Suprapubic skin (tissue), 4 donors: ENCODE measurements at regions not wholly inside any gene's neighbourhood (a gene's known extent, or its start where the extent isn't known, plus 50 kb on each side); places are given as distances from the start of the nearest gene placed in this dataset.
"Not testable (repeated sequence)": the region's sequence is repeated elsewhere in the genome, so short reads cannot be mapped to it uniquely, and the experiment has no call there.

Experiments used
- DNase-seq, 2 donors: peaks; one replicate each; pipeline ENCODE4 v3.0.0-alpha.2; 2019; ENCODE audit warnings: low spot score in 2 of 2
- H3K27ac ChIP-seq: fragments of 200-600 bp; sonication (generic); one replicate; pipeline ENCODE4 v1.5.1; 2019
- H3K27me3 ChIP-seq: fragments of 200-600 bp; sonication (generic); one replicate; pipeline ENCODE4 v1.5.1; 2019
- H3K36me3 ChIP-seq: fragments of 200-600 bp; sonication (generic); one replicate; pipeline ENCODE4 v1.5.1; 2019
- H3K4me1 ChIP-seq: fragments of 200-600 bp; sonication (generic); one replicate; pipeline ENCODE4 v1.5.1; 2019
- H3K4me3 ChIP-seq: fragments of 200-600 bp; sonication (generic); one replicate; pipeline ENCODE4 v1.5.1; 2019; ENCODE audit warnings: mild to moderate bottlenecking
- H3K9me3 ChIP-seq: fragments of 200-600 bp; sonication (generic); one replicate; pipeline ENCODE4 v1.5.1; 2019
- EP300 ChIP-seq: sonication (generic); formaldehyde crosslinking; IDR thresholded peaks from one replicate; pipeline ENCODE4 v1.6.1; 2017; ENCODE audit warnings: antibody characterized with exemption
- POLR2A ChIP-seq, 2 donors: fragments of 450-650 bp; IDR thresholded peaks; one replicate each; pipeline ENCODE4 v1.6.1; 2017; ENCODE audit warnings: antibody characterized with exemption in 2 of 2, mild to moderate bottlenecking in 2 of 2, moderate library complexity in 2 of 2
- POLR2AphosphoS5 ChIP-seq, 3 donors: sonication (generic); formaldehyde crosslinking; IDR thresholded peaks; one replicate each; pipeline ENCODE4 v1.6.1; 2017; ENCODE audit warnings: antibody characterized with exemption in 3 of 3
- WGBS: methylation state at CpG from one replicate; pipeline ENCODE4 v1.1.5; 2018; 5-methylcytosine and 5-hydroxymethylcytosine counted together
- TF ChIP-seq, protein P1 (sequence below), 2 donors: fragments of 200-600 bp in 1 of 2; fragments of 450-650 bp in 1 of 2; sonication (generic) in 1 of 2; IDR thresholded peaks; one replicate each; pipeline ENCODE4 v1.5.1; 2016 to 2019; ENCODE audit warnings: antibody characterized with exemption in 2 of 2, mild to moderate bottlenecking in 1 of 2, moderate library complexity in 1 of 2

DNA sequence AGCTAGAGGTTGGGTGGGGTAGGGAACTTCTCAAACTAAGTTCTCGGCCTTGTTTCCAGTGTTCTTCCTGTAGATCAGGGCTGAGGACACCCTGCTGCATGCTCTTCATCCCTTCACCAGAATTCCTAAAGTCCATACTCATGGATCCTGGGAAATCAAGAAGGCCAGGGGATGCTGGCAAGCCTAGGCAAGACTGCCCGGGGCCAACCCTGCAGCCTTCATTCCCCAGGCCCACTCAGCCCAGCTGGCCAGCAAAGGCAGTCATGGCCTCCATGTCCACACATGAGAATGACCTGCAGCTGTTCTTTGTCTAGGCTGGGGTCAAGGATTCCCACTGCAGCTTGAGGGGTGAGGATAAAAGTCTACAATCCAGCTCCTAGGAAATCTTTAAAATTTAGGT, 109.3 kb upstream of the ETV6 start:
- DNase-seq, result no peak
- TF ChIP-seq EP300 (no peak), POLR2A (IDR thresholded peaks at IDR 0.05) (no peak)
- no peak overlapping the region for H3K4me3 ChIP-seq
- no peaks in the 10 kb centered on the region for H3K9me3 ChIP-seq
- H3K4me1 ChIP-seq, result no peaks in the 10 kb centered on the region
- 95% methylated on average over 2 of the region's 2 CpGs for WGBS
- no peak overlapping the region for H3K27ac ChIP-seq
- no peaks in the 10 kb centered on the region for H3K27me3 ChIP-seq
- H3K36me3 ChIP-seq, result no peaks in the 10 kb centered on the region

DNA sequence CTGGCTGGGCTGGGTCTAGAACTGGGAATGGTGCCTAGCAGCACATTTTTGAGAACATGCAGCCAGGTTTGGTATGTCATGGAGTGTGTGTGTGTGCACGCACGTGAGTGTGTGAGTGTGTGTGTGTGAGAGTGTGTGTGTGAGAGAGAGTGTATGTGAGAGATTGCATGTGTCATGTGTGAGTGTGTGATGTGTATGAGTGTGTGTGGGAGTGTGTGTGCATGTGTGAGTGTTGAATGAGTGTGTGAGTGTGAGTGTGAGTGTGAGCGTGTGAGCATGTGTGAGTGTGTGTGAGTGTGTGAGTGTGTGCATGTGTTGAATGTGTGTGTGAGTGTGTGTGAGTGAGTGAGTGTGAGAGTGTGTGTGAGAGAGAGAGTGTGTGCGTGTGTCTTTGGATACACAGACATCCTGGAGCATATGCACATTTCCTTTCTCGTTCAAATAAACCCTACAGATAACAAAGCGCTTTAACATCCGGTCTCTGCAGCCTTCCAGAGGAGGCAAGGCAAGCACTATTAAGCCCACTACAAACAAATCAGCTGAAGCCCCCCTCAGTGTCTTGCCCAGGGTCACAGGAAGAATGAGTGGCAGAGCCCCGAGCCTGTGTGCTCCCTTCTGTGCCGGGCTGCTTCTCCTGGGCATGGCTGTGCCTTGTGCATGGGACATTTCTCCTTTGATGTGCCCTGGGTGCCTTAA, 108.7 kb upstream of the ETV6 start:
- no peaks in the 10 kb centered on the region for H3K9me3 ChIP-seq
- DNase-seq, result no peak
- WGBS, result 75% methylated on average over 9 of the region's 9 CpGs
- H3K4me1 ChIP-seq, result no peaks in the 10 kb centered on the region
- no peak overlapping the region for H3K27ac ChIP-seq
- TF ChIP-seq EP300 (no peak), POLR2AphosphoS5 (IDR thresholded peaks at IDR 0.05) (no peak), POLR2A (IDR thresholded peaks at IDR 0.05) (no peak)
- H3K4me3 ChIP-seq, result no peak overlapping the region
- H3K36me3 ChIP-seq, result no peaks in the 10 kb centered on the region
- H3K27me3 ChIP-seq, result no peaks in the 10 kb centered on the region

DNA sequence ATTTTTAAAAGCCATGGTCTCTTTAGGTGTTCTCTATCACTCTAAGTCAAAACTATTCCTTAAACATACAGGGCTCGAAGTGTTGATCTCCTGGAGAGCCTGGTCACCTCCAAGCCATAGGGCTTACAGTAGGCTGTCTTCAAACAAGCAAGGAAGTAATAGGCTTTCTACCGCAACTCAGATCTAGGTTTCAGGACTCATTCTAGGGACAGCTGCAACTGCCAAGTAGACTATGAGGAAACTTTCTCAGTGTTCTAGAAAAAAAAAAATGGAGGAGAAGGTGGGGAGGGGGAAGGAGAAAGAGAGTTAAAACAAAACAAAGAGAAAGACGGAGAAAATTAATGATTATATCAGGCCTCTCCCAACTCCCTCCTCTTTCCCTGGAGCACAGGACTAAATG, 106.9 kb upstream of the ETV6 start:
- no peaks in the 10 kb centered on the region for H3K4me1 ChIP-seq
- H3K4me3 ChIP-seq, result no peak overlapping the region
- no peak for DNase-seq
- H3K27me3 ChIP-seq, result no peaks in the 10 kb centered on the region
- 90% methylated on average over 3 of the region's 3 CpGs for WGBS
- no peak overlapping the region for H3K27ac ChIP-seq
- no peaks in the 10 kb centered on the region for H3K36me3 ChIP-seq
- no peak for TF ChIP-seq POLR2A (IDR thresholded peaks at IDR 0.05)
- TF ChIP-seq EP300, result no peak
- TF ChIP-seq POLR2AphosphoS5 (IDR thresholded peaks at IDR 0.05), result no peak
- TF ChIP-seq, protein P1, sequence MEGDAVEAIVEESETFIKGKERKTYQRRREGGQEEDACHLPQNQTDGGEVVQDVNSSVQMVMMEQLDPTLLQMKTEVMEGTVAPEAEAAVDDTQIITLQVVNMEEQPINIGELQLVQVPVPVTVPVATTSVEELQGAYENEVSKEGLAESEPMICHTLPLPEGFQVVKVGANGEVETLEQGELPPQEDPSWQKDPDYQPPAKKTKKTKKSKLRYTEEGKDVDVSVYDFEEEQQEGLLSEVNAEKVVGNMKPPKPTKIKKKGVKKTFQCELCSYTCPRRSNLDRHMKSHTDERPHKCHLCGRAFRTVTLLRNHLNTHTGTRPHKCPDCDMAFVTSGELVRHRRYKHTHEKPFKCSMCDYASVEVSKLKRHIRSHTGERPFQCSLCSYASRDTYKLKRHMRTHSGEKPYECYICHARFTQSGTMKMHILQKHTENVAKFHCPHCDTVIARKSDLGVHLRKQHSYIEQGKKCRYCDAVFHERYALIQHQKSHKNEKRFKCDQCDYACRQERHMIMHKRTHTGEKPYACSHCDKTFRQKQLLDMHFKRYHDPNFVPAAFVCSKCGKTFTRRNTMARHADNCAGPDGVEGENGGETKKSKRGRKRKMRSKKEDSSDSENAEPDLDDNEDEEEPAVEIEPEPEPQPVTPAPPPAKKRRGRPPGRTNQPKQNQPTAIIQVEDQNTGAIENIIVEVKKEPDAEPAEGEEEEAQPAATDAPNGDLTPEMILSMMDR (IDR thresholded peaks at IDR 0.05), result no peak
- H3K9me3 ChIP-seq, result no peaks in the 10 kb centered on the region

DNA sequence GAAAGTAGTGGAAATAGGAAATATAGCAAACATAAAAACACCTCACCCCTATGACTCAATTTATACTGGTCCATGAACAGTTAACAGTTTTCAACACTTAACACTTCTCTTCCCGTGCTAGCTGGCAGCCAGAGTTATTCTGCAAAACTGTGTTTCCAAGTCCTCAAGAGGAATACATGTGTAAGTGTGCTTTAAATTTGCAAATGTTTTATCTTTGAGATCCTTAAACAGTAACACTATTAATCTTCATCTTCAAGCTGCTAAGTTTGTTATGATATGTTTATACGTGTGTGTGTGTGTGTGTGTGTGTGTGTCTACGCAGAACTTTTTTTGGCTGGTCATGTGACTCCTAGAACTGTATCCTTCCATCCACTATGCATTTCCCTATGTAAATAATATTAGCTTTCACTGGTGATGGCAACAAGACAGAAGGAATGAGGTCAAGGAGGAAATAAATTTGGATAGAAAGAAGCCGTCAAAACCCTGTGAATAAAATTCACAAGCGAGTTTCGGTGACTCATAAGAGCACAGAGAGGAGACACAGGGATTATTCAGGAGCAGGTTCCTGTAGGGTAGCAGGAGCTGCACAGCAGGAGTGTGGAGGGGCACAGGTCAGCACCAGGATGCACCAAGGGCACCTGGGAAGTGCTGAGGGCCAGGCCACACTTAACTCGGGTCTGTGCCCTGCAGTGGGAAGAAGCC, 105.9 kb upstream of the ETV6 start:
- Histone ChIP-seq H3K27ac (no peak overlapping the region), H3K36me3 (no peaks in the 10 kb centered on the region), H3K4me3 (no peak overlapping the region), H3K27me3 (no peaks in the 10 kb centered on the region), H3K9me3 (no peaks in the 10 kb centered on the region), H3K4me1 (no peaks in the 10 kb centered on the region)
- WGBS, result 57% methylated on average over 7 of the region's 7 CpGs
- TF ChIP-seq, protein P1 (IDR thresholded peaks at IDR 0.05), result no peak
- TF ChIP-seq EP300 (no peak), POLR2A (IDR thresholded peaks at IDR 0.05) (no peak), POLR2AphosphoS5 (IDR thresholded peaks at IDR 0.05) (no peak)
- DNase-seq, result no peak

DNA sequence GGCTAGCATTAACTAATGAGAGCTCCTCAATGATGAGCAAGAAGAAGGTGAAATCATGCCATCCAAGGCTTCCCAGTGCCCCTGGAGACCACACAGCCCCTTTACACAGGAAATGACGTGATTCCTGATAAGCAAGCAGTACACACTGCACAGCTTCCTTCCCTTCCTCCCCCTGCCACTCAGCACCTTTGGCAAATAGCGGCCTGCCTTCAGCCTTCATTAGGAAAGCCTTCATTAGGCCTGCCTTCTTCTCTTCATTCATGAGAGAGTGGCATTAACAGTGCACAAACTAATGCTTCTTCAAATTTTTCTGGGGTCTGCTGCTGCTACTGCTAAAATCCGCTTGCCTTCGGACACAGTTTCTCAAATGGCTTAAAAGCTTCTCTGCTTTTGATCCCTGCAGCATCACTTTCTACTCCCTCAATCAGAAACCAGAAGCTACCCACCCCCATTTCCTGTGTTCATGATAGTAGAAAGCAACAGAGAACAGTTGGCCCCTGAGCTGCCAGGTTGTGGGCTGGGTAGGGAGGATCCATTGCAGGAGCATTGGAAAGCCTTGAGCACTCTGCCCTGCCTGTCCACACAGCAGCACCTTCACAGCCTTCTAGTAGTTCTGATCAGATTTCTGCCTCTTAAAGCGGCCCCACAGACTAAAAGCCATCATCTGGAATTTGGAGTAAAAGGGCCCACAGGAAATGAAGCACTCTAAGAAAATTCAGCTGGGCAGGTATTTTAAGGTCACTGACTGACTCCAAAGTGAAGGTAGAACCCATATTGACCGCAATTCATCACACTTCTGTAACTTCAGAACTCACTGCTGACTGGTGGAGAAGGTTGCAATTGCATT, 103.8 kb upstream of the ETV6 start:
- TF ChIP-seq POLR2AphosphoS5 (IDR thresholded peaks at IDR 0.05) (no peak), POLR2A (IDR thresholded peaks at IDR 0.05) (no peak), EP300 (no peak)
- TF ChIP-seq, protein P1 (IDR thresholded peaks at IDR 0.05), result no peak
- no peaks in the 10 kb centered on the region for H3K27me3 ChIP-seq
- WGBS, result 56% methylated on average over 6 of the region's 6 CpGs
- H3K4me3 ChIP-seq, result no peak overlapping the region
- H3K9me3 ChIP-seq, result no peaks in the 10 kb centered on the region
- H3K36me3 ChIP-seq, result no peaks in the 10 kb centered on the region
- no peak for DNase-seq
- H3K27ac ChIP-seq, result no peak overlapping the region
- no peaks in the 10 kb centered on the region for H3K4me1 ChIP-seq

DNA sequence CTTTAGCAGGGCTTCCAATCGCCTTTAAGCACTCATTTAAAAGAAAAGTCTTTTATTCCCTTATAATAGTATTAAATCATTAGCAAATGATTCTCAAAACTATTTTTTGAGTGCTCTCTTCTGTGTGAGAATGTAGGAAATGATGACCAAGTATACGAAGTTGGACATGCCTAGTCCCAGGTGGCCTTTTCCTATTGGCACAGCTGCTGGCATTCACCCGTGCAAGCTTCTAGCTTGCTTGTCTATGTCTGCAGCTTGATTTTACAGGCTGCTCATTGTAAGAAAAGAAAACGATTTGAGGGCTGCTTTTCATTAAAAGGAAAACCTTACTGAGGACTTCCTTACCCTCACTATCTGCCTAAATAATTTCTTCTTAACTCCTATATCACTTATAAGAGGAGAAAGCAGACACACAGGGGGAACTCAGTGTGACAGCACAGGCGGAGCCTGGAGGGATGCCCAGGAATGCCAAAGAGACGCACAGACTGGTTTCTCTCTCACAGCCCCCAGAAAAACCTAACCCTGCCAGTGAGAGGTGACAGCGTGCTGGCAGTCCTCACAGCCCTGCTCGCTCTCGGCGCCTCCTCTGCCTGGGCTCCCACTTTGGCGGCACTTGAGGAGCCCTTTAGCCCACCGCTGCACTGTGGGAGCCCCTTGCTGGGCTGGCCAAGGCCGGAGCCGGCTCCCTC, 102.7 kb upstream of the ETV6 start:
- WGBS, result 37% methylated on average over 7 of the region's 14 CpGs
- not testable (repeated sequence) for H3K4me1 ChIP-seq, DNase-seq, H3K36me3 ChIP-seq, H3K9me3 ChIP-seq, H3K27me3 ChIP-seq, H3K27ac ChIP-seq, H3K4me3 ChIP-seq

DNA sequence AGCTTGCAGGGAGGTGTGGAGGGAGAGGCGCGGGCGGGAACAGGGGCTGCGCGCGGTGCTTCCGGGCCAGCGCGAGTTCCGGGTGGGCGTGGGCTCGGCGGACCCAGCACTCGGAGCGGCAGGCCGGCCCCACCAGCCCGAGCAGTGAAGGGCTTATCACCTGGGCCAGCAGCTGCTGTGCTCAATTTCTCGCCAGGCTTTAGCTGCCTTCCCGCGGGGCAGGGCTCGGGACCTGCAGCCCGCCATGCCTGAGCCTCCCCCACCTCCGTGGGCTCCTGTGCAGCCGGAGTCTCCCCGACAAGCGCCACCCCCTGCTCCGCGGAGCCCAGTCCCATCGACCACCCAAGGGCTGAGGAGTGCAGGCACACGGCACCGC, 102.2 kb upstream of the ETV6 start:
- not testable (repeated sequence) for H3K4me1 ChIP-seq, DNase-seq, H3K36me3 ChIP-seq, H3K27ac ChIP-seq, H3K9me3 ChIP-seq, H3K27me3 ChIP-seq, H3K4me3 ChIP-seq
- no CpG with 5 or more reads among the region's 31 CpGs for WGBS
